DMS53 treated with DMSO at 0.1 percent for 48 hours (cell line): ENCODE measurements at regions not wholly inside any gene's neighbourhood (a gene's known extent, or its start where the extent isn't known, plus 50 kb on each side); places are given as distances from the start of the nearest gene placed in this dataset.
A peak's percentile ranks its signal among the peaks of the same experiment; 100 is the strongest.
"Not testable (repeated sequence)": the region's sequence is repeated elsewhere in the genome, so short reads cannot be mapped to it uniquely, and the experiment has no call there.

Experiments
- DNase-seq: peaks from one replicate; lab custom pipeline; 2025; ENCODE audit not compliant: unreplicated experiment; lab: John Stamatoyannopoulos, UW

GRCh38 chr3:191813245-191813644 lies 352.3 kb downstream of the PYDC2 start:
- no peak for DNase-seq

- no peak for DNase-seq
Measured at GRCh38 chr3:191848818-191849217, 387.9 kb downstream of the PYDC2 start.

GRCh38 chr3:191859531-191859930 lies 398.6 kb downstream of the PYDC2 start:
- no peak for DNase-seq

GRCh38 chr3:191869738-191870415 lies 408.9 kb downstream of the PYDC2 start:
- DNase-seq, result no peak

DNA sequence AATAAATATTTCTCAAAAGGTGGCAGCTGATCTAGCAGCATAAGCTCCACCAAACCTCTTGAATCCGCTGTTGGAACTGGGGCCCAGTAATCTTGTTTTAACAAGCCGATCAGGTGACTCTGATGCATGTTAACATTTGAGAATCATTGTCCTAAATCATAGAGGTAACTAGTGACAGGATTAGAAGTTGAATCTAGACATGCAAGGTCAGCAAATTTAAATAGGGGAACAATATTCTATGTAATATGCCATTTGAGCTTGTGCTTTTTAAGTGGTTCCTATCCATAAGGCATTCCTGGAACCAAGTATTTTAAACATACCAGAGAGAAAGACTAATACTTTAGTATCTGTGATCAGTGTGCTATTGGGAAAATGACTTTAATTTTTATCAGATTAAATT lies 412.8 kb downstream of the PYDC2 start:
- DNase-seq, result no peak

DNA sequence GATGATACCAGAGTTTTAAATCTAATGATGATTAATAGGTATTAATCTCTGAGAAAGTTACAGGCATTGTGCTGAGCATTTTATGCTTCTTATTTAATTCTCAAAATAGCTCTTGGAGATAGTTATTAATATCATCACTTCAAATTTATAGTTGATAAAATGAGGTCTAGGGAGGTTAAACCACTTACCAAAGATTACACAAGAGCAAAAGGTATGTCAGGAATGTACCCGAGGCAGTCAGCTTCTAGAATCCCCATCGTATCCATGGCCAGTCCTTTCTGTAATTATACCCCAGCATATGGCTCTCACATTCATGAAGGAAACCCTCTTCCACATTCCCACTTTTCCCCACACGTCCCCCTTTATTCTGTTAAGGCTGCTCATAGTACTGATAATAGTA lies 421.3 kb downstream of the PYDC2 start:
- no peak for DNase-seq

GRCh38 chr3:191884132-191884531 lies 423.2 kb downstream of the PYDC2 start:
- DNase-seq, result no peak

DNA sequence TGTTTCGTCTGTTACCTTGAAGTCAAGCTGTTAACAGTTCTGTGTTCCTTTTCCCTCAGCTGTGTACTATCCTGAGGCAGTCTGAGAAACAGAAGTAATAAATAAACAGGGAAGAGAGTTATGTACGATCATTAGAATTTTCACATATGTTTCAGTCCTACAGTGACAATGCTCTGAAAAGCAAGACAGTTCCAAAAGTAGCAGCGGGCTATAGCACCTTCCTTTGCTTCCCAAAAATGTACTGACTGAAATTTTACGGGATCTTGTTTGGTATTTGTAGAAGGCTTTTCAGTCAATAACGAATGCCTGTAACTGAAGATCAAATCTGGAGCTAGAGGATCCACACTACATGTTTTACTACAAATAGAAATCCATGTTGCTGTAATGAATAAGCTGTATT lies 428.1 kb downstream of the PYDC2 start:
- no peak for DNase-seq

DNA sequence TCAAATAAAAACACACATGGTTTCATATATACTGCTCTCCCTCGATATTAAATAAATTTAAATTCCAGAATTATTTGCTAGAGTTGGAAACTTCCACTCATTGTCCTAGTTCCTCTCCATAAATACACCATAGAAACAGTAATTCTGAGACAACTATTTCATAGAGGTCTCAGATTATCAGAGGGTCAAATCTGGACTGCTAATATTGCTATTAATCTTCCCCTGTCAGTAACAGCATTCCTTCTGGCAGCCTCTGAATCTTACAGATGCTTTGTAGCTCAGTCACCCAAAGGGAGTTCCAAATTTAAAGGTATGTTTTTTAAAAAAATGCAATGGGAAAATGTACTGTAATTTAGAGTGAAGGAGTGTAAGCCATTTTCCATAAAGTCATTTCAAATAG lies 428.8 kb downstream of the PYDC2 start:
- DNase-seq, result no peak

DNA sequence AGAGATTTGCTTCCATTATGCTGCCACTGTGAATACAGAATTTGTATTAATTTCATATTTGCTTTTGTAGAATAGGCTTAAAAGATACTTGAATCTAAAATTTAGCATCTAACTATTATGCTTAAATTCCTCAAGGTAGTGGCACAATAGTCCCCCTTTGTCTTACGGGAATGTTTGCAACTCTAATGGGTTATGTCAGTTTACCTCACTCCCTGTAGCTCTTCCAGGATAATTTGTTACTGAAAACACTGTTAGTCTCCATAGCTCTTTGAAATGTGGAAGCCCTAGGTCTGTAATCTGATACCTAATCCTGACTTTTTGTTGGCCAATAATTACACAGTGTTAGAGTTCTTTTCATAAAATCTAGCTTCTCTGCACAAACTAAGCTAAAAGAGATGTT lies 433.4 kb downstream of the PYDC2 start:
- DNase-seq, result no peak

GRCh38 chr3:191901741-191902140 lies 440.8 kb downstream of the PYDC2 start:
- no peak for DNase-seq

- DNase-seq, result no peak
Measured at GRCh38 chr3:191912616-191913204, 451.7 kb downstream of the PYDC2 start.

DNA sequence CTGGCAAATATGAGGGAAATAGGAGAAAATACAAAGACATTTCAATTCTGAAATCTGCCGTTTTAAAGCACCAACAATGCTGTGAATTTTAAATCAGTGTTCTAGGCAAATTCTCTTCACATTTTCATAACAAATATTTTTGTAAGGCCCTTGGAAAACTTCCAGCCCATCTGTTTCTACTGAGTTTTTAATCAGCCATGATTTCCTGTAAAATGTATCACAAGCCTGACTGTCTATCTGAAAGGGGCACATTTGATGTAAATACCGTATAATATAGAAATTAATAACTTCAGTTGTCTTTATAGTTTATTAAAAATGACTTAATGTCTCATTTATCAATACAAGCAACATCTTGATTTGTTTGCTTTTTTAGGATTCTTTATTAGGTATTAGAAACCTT lies 454.7 kb downstream of the PYDC2 start:
- DNase-seq, result no peak

DNA sequence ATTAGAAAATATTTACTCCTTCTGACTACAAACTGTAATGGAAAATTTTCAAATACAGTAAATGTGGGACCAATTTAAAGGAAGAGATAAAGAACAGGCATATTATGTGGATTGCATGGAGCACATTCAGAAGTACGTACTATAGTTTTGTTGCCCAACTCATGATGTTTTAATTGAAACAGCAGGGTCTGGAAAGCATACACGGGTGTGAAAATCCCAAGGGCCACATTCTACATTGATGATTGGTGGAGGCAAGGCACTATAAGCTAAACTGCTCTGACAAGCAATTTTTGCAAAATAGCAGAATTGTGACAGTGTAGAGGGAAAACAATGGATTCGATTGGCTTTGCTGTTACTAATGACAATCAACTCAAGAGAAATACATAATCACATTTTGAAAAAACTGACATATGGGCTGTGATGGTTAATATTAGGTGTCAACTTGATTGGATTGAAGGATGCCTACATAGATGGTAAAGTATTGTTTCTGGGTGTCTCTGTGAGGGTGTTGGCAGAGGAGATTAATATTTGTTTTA lies 458.6 kb downstream of the PYDC2 start:
- DNase-seq, result no peak

DNA sequence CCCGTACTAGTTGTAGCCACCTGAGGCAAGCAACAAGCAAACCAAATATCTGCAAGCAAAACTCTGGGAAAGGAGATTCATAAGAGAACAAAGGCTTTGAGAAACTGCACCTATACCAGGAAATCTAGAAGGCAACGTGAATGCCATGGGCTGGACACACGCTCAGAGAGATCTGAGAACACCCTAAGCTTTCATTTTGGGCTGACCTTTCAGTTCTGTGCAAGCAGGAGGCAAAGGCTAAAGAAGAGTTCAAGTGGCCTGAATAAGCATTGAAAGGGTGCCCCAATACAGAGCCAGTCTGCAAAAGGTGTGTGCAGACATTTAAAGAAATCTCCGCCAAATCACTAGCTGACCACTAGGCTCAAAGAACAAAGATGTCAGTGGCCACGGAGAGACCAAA lies 461.6 kb downstream of the PYDC2 start:
- DNase-seq, result no peak

GRCh38 chr3:191927183-191927817 lies 466.3 kb downstream of the PYDC2 start:
- not testable (repeated sequence) for DNase-seq

GRCh38 chr3:191927998-191928397 lies 467.0 kb downstream of the PYDC2 start:
- DNase-seq, result not testable (repeated sequence)

DNA sequence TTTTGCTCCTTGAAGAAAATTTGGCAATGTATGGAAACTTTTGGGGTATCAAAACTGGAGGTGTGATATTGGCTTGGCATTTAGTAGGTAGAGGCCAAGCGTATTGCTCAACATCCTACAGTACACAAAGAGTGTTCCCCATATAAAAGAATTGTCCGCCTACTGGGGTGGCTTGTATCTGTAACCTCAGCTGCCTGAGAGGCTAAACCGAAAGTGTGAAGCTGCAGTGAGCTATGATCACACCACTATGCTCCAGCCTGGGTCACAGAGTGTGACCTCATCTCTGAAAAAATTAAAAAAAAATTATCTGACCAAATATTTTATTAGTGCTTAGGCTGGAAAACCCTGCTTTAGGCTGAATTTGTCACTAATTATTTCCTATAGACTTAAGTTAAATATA lies 483.9 kb downstream of the PYDC2 start:
- no peak for DNase-seq

DNA sequence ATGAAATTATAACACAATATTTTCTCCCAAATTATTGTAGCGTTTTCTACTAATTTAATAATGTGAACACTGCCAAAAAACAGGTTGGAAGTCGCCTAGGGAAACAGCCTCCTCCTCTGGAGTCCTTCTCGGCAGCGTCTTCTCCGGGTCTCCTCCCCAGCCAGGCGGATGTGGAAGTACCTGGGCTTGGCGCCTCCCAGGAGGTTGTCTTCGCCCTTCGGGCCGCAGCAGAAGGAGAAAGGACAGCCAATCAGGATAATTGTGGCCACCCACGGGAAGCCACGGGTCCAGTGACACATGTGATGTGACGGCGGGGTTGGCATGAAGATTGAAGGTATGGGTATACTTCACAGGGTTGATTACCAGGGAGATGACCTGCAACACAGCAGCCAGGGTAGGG lies 491.2 kb downstream of the PYDC2 start:
- DNase-seq, result no peak

DNA sequence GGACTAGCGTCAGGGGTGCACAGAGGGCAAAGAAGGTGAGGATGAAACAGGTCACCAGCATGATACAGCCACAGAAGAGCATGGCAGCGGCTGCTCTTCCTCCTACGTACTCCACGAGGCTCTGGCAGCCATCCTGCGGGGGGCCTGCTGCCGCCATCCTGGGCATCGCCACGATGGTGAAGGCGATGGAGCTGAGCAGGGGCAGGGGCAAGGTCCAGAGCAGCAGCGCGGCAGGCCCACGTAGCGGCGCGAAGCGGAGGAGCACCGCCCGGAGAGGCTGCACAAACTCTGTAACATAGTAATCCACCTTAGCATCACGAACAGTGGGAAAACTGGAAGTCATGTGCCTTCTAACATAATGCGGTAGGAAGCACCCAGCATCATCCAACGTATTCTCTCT lies 491.6 kb downstream of the PYDC2 start:
- DNase-seq, result no peak

- DNase-seq, result peak; percentile 19
Measured at GRCh38 chr3:191958980-191959671, 498.2 kb downstream of the PYDC2 start.
